ENCODE measurements at regions not wholly inside any gene's neighbourhood (a gene's known extent, or its start where the extent isn't known, plus 50 kb on each side); places are given as distances from the start of the nearest gene placed in this dataset.

- TF ChIP-seq CTCF (IDR thresholded peaks at IDR 0.05 in 2 of 3, conservative IDR thresholded peaks at IDR 0.05 in 1 of 3; ENCODE audit: control insufficient read depth in 2 of 3, extremely low read depth in 1 of 3, insufficient read depth in 1 of 3, low read depth in 3 of 3, low read length in 3 of 3) (no peak), SKIL (IDR thresholded peaks at IDR 0.05; ENCODE audit: low read depth, poor library complexity, severe bottlenecking) (no peak), FOS (IDR thresholded peaks at IDR 0.05; ENCODE audit: borderline replicate concordance, extremely low read depth, insufficient read length) (no peak)
Observed at GRCh38 chr2:2520401-2520811, 189.3 kb upstream of the MYT1L start.

Measured in GM12878 (cell line).